Keratinocyte (primary cell): ENCODE measurements at regions not wholly inside any gene's neighbourhood (a gene's known extent, or its start where the extent isn't known, plus 50 kb on each side); places are given as distances from the start of the nearest gene placed in this dataset.

ENCODE experiments used
- DNase-seq: peaks from one replicate; pipeline ENCODE4 v3.0.0-alpha.2; 2011; ENCODE audit warnings: low read depth, missing footprints, low spot score
- FAIRE-seq: peaks from 2 replicates; lab custom pipeline; 2011; peaks lifted over from hg19 to GRCh38; lab: Jason Lieb, UNC
- H2AFZ ChIP-seq: 2 replicates; pipeline ENCODE4 v1.6.0; 2012; ENCODE audit warnings: low read length, control low read depth, inconsistent platforms; ENCODE audit not compliant: control insufficient read depth
- H3K27ac ChIP-seq: 2 replicates; pipeline ENCODE4 v1.5.1; 2011; ENCODE audit warnings: low read length; ENCODE audit not compliant: control insufficient read depth, insufficient read depth
- H3K27me3 ChIP-seq: 3 replicates; pipeline ENCODE4 v1.6.0; 2011; ENCODE audit warnings: low read length; ENCODE audit not compliant: control insufficient read depth, insufficient read depth; ENCODE audit errors: extremely low read depth
- H3K36me3 ChIP-seq, 2 experiments: 2 replicates in 1 of 2; 3 replicates in 1 of 2; pipeline ENCODE4 v1.5.1; 2011; ENCODE audit warnings: low read length in 2 of 2, mild to moderate bottlenecking in 1 of 2; ENCODE audit not compliant: control insufficient read depth in 2 of 2, insufficient read depth in 2 of 2; ENCODE audit errors: extremely low read depth in 1 of 2
- H3K4me1 ChIP-seq: 3 replicates; pipeline ENCODE4 v1.5.1; 2011; ENCODE audit warnings: low read length; ENCODE audit not compliant: control insufficient read depth, insufficient read depth; ENCODE audit errors: extremely low read depth
- H3K4me2 ChIP-seq: 3 replicates; pipeline ENCODE4 v1.6.0; 2011; ENCODE audit warnings: low read depth, low read length; ENCODE audit not compliant: control insufficient read depth, insufficient read depth; ENCODE audit errors: extremely low read depth
- H3K4me3 ChIP-seq, 3 experiments: fragments of 200-600 bp in 1 of 3; sonication (generic) in 1 of 3; 2 replicates in 2 of 3; 3 replicates in 1 of 3; pipeline ENCODE4 v1.5.1; 2011 to 2016; ENCODE audit warnings: low read length in 3 of 3, mild to moderate bottlenecking in 3 of 3, control low read depth in 2 of 3, inconsistent platforms in 1 of 3, low read depth in 1 of 3, mixed read lengths in 1 of 3, mixed run types in 1 of 3, moderate library complexity in 1 of 3; ENCODE audit not compliant: control insufficient read depth in 2 of 3, insufficient read depth in 2 of 3; ENCODE audit errors: extremely low read depth in 1 of 3
- H3K79me2 ChIP-seq: 2 replicates; pipeline ENCODE4 v1.6.0; 2012; ENCODE audit warnings: low read length; ENCODE audit not compliant: control insufficient read depth, insufficient read depth
- H3K9ac ChIP-seq: 3 replicates; pipeline ENCODE4 v1.6.0; 2011; ENCODE audit warnings: low read length; ENCODE audit not compliant: control insufficient read depth, insufficient read depth; ENCODE audit errors: extremely low read depth
- H3K9me1 ChIP-seq: 3 replicates; pipeline ENCODE4 v1.6.0; 2011; ENCODE audit warnings: low read length; ENCODE audit not compliant: control insufficient read depth, insufficient read depth; ENCODE audit errors: extremely low read depth
- H3K9me3 ChIP-seq: 2 replicates; pipeline ENCODE4 v1.5.1; 2012; ENCODE audit warnings: low read depth, low read length; ENCODE audit not compliant: control insufficient read depth
- H4K20me1 ChIP-seq: 3 replicates; pipeline ENCODE4 v1.6.0; 2011; ENCODE audit warnings: low read length; ENCODE audit not compliant: control insufficient read depth, insufficient read depth; ENCODE audit errors: extremely low read depth
- CTCF ChIP-seq, 3 experiments: IDR thresholded peaks in 1 of 3; conservative IDR thresholded peaks in 1 of 3; optimal IDR thresholded peaks in 1 of 3; 2 replicates in 2 of 3; 3 replicates in 1 of 3; pipeline versions ENCODE3 to v1.5.1; 2011; ENCODE audit warnings: low read length in 3 of 3, mild to moderate bottlenecking in 3 of 3, moderate library complexity in 2 of 3, control low read depth in 1 of 3, inconsistent platforms in 1 of 3; ENCODE audit not compliant: insufficient read depth in 2 of 3; ENCODE audit errors: extremely low read depth in 1 of 3
- EZH2 ChIP-seq: IDR thresholded peaks from one replicate; pipeline ENCODE4 v1.6.1; 2012; ENCODE audit warnings: inconsistent platforms, mild to moderate bottlenecking, low read length, moderate library complexity
- dilution Hi-C: fragments of 300-500 bp; cut with MboI; formaldehyde crosslinking; loops from one replicate; pipeline ENCODE4 v1.7.0; 2020; ENCODE audit warnings: low sequenced_read_pairs; ENCODE audit not compliant: extremely low pct_ligation_motif_present

GRCh38 chr4:38203609-38204008 is 243.4 kb downstream of the PTTG2 start:
- H3K9me1 ChIP-seq: no peaks in the 10 kb centered on the region
- H3K27ac ChIP-seq: no peak overlapping the region
- no peaks in the 10 kb centered on the region for H3K4me1 ChIP-seq
- no peak overlapping the region for H3K4me2 ChIP-seq
- no peak for TF ChIP-seq CTCF (optimal IDR thresholded peaks at IDR 0.05 in 1 of 3, IDR thresholded peaks at IDR 0.05 in 1 of 3, conservative IDR thresholded peaks at IDR 0.05 in 1 of 3; ENCODE audit: extremely low read depth in 1 of 3, insufficient read depth in 2 of 3, low read length in 3 of 3)
- TF ChIP-seq EZH2: no peak
- H3K9ac ChIP-seq: no peak overlapping the region
- no peaks in the 10 kb centered on the region for H3K9me3 ChIP-seq
- H2AFZ ChIP-seq: no peak overlapping the region
- H3K4me3 ChIP-seq: no peak overlapping the region
- no peaks in the 10 kb centered on the region for H3K27me3 ChIP-seq
- H3K36me3 ChIP-seq: no peaks in the 10 kb centered on the region
- FAIRE-seq (no peak), DNase-seq (no peak)
- no peaks in the 10 kb centered on the region for H4K20me1 ChIP-seq
- H3K79me2 ChIP-seq: no peaks in the 10 kb centered on the region
- dilution Hi-C loops: no loop called here

GRCh38 chr4:38204339-38205035 is 244.3 kb downstream of the PTTG2 start:
- Histone ChIP-seq H3K9ac (no peak overlapping the region), H3K4me2 (no peak overlapping the region), H3K27ac (no peak overlapping the region), H3K79me2 (no peaks in the 10 kb centered on the region), H3K36me3 (no peaks in the 10 kb centered on the region), H2AFZ (no peak overlapping the region), H3K27me3 (no peaks in the 10 kb centered on the region), H3K4me3 (no peak overlapping the region), H3K4me1 (no peaks in the 10 kb centered on the region), H3K9me3 (no peaks in the 10 kb centered on the region), H4K20me1 (no peaks in the 10 kb centered on the region), H3K9me1 (no peaks in the 10 kb centered on the region)
- dilution Hi-C loops: no loop called here
- FAIRE-seq: no peak
- no peak for DNase-seq
- TF ChIP-seq EZH2 (no peak), CTCF (optimal IDR thresholded peaks at IDR 0.05 in 1 of 3, IDR thresholded peaks at IDR 0.05 in 1 of 3, conservative IDR thresholded peaks at IDR 0.05 in 1 of 3; ENCODE audit: extremely low read depth in 1 of 3, insufficient read depth in 2 of 3, low read length in 3 of 3) (no peak)
